Brain microvascular endothelial cell (primary cell): ENCODE measurements at regions not wholly inside any gene's neighbourhood (a gene's known extent, or its start where the extent isn't known, plus 50 kb on each side); places are given as distances from the start of the nearest gene placed in this dataset.
"Not testable (repeated sequence)": the region's sequence is repeated elsewhere in the genome, so short reads cannot be mapped to it uniquely, and the experiment has no call there.

Source experiments
- DNase-seq: peaks from one replicate; pipeline ENCODE4 v3.0.0-alpha.2; 2020
- H3K27ac ChIP-seq: fragments of 250-450 bp; sonication (Bioruptor Pico); 2 replicates; pipeline ENCODE4 v1.5.1; 2020; ENCODE audit warnings: mild to moderate bottlenecking, moderate library complexity
- H3K27me3 ChIP-seq: fragments of 250-450 bp; sonication (Bioruptor Pico); replicated peaks from 2 replicates; pipeline ENCODE4 v1.5.1; 2020; ENCODE audit warnings: mild to moderate bottlenecking
- H3K36me3 ChIP-seq: fragments of 250-450 bp; sonication (Bioruptor Pico); replicated peaks from 2 replicates; pipeline ENCODE4 v1.5.1; 2020; ENCODE audit warnings: mild to moderate bottlenecking
- H3K4me3 ChIP-seq: 2 replicates; pipeline ENCODE4 v1.5.1; 2011; ENCODE audit warnings: low read depth, mild to moderate bottlenecking, control low read depth, low read length, moderate library complexity
- CTCF ChIP-seq: IDR thresholded peaks from 2 replicates; pipeline ENCODE4 v1.5.1; 2011; ENCODE audit warnings: low read depth, mild to moderate bottlenecking, moderate library complexity, low read length, control low read depth, inconsistent platforms; ENCODE audit errors: missing control alignments
- in situ Hi-C: cut with HindIII; loops from 2 replicates; pipeline ENCODE4 v1.10.0; 2017; ENCODE audit warnings: low sequenced_read_pairs, low pct_ligation_motif_present

GRCh38 chr5:91449083-91449482 lies 66.0 kb upstream of the ARRDC3 start:
- in situ Hi-C loops = no loop called here
- TF ChIP-seq CTCF = no peak
- H3K27ac ChIP-seq = no peak overlapping the region
- H3K4me3 ChIP-seq = no peak overlapping the region
- H3K36me3 ChIP-seq = no peaks in the 10 kb centered on the region
- no peak for DNase-seq
- H3K27me3 ChIP-seq = no peaks in the 10 kb centered on the region

DNA sequence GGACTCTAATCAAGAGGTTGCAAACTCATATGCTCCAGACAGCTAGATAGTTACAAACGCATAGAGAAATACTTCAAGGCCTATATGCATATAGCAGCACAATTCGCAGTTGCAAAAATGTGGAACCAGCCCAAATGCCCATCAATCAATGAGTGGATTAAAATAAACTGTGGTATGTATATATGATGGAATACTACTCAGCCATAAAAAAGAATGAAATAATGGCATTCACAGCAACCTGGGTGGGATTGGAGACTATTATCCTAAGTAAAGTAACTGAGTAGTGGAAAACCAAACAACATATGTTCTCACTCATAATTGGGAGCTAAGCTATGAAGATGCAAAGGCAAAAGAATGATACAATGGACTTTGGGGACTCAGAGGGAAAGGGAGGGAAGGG lies 65.0 kb upstream of the ARRDC3 start:
- H3K27me3 ChIP-seq, DNase-seq, H3K4me3 ChIP-seq, H3K36me3 ChIP-seq, in situ Hi-C loops, H3K27ac ChIP-seq: not testable (repeated sequence)

GRCh38 chr5:91446880-91447279 lies 63.8 kb upstream of the ARRDC3 start:
- H3K27ac ChIP-seq, H3K27me3 ChIP-seq, H3K4me3 ChIP-seq, in situ Hi-C loops, H3K36me3 ChIP-seq, DNase-seq: not testable (repeated sequence)

- Histone ChIP-seq H3K27ac (no peak overlapping the region), H3K36me3 (no peaks in the 10 kb centered on the region), H3K27me3 (no peaks in the 10 kb centered on the region), H3K4me3 (no peak overlapping the region)
- in situ Hi-C loops = no loop called here
- no peak for TF ChIP-seq CTCF
- no peak for DNase-seq
These were observed 60.8 kb upstream of the ARRDC3 start for GRCh38 chr5:91443761-91444467.

GRCh38 chr5:91443023-91443422 lies 59.9 kb upstream of the ARRDC3 start:
- Histone ChIP-seq H3K27ac (no peak overlapping the region), H3K4me3 (no peak overlapping the region), H3K36me3 (no peaks in the 10 kb centered on the region), H3K27me3 (no peaks in the 10 kb centered on the region)
- DNase-seq = peak; percentile 63
- in situ Hi-C loops = no loop called here
- TF ChIP-seq CTCF = no peak

DNA sequence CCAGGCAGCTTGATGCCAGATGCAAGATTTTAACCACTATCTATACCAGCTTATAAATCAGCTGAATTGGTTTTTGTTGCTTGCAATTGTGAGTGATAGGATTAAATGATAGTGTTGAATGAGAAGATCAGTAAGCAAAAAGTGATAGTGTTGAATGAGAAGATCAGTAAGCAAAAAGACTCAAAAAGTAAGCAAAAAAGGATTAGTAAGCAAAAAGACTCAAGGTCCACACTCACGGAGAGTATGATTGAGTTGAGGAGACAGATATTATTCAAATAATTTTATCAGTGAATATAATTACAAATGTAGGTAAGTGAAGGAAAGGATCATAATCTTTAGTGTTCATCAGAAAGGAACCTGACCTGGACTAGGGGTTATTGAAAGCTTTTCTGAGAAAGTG lies 58.0 kb upstream of the ARRDC3 start:
- Histone ChIP-seq H3K27me3 (no peaks in the 10 kb centered on the region), H3K27ac (no peak overlapping the region), H3K36me3 (no peaks in the 10 kb centered on the region), H3K4me3 (no peak overlapping the region)
- no peak for DNase-seq
- no peak for TF ChIP-seq CTCF
- in situ Hi-C loops = no loop called here

DNA sequence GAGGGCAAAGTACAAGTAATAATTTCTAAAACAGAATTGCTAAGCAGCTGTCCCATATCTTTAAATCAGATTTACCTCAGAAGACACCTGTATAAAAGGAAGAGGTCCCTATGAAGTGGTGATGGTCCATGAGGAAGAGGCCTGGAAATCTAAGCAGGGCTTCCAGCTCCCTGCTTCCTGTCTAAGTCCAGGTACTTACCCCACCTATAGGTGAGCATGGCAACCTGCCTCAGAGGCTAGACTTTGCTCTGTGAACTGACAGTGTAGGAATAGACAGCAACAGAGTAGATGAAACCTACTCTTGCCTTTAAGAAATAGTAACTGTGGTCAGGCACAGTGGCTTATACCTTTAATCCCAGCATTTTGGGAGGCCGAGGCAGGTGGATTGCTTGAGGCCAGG lies 55.8 kb upstream of the ARRDC3 start:
- no peak overlapping the region for H3K27ac ChIP-seq
- DNase-seq = no peak
- no peak overlapping the region for H3K4me3 ChIP-seq
- H3K36me3 ChIP-seq = no peaks in the 10 kb centered on the region
- in situ Hi-C loops = no loop called here
- H3K27me3 ChIP-seq = no peaks in the 10 kb centered on the region
- TF ChIP-seq CTCF = no peak
